Ovary (tissue), 7 donors: ENCODE measurements at regions not wholly inside any gene's neighbourhood (a gene's known extent, or its start where the extent isn't known, plus 50 kb on each side); places are given as distances from the start of the nearest gene placed in this dataset.

Experiments
- DNase-seq, 5 donors: peaks; one replicate each; pipeline ENCODE4 v3.0.0-alpha.2; 2019 to 2020
- H3K27ac ChIP-seq, 2 donors: fragments of 200-600 bp; one replicate each; pipeline versions ENCODE4 v1.5.1 to v1.8.0; 2019 to 2022
- H3K27me3 ChIP-seq: fragments of 200-600 bp; one replicate; pipeline ENCODE4 v1.8.0; 2022
- H3K36me3 ChIP-seq: fragments of 200-600 bp; sonication (generic); one replicate; pipeline ENCODE4 v1.5.1; 2019
- H3K4me1 ChIP-seq: one replicate; pipeline ENCODE4 v1.8.1; 2013; ENCODE audit warnings: mild to moderate bottlenecking, moderate library complexity; ENCODE audit not compliant: insufficient read depth
- H3K4me3 ChIP-seq: fragments of 200-600 bp; sonication (generic); one replicate; pipeline ENCODE4 v1.5.1; 2017
- H3K9me3 ChIP-seq, 2 donors: fragments of 200-600 bp in 1 of 2; sonication (generic) in 1 of 2; one replicate each; pipeline versions ENCODE4 v1.5.1 to v1.8.1; 2013 to 2019; ENCODE audit warnings: mild to moderate bottlenecking in 1 of 2, moderate library complexity in 1 of 2
- EP300 ChIP-seq: sonication (generic); formaldehyde crosslinking; IDR thresholded peaks from one replicate; pipeline ENCODE4 v1.6.1; 2017; ENCODE audit warnings: antibody characterized with exemption
- POLR2A ChIP-seq: fragments of 450-650 bp; IDR thresholded peaks from one replicate; pipeline ENCODE4 v1.6.1; 2017; ENCODE audit warnings: antibody characterized with exemption, mild to moderate bottlenecking, moderate library complexity
- WGBS, 3 donors: extraction: QIAGEN DNeasy Blood & Tissue Kit in 1 of 3; methylation state at CpG; one replicate each; pipeline versions ENCODE4 v1.1.5 to v1.1.7; 2013 to 2017; 5-methylcytosine and 5-hydroxymethylcytosine counted together
- intact Hi-C, 4 donors: fragments of 100-400 bp; cut with DNase I; formaldehyde crosslinking; loops; one replicate each; pipeline versions ENCODE4 v1.11.0 to v1.15.1; 2022 to 2023
- TF ChIP-seq, protein P1 (sequence below), 3 donors: fragments of 450-650 bp in 2 of 3; fragments of 200-600 bp in 1 of 3; IDR thresholded peaks; one replicate each; pipeline versions ENCODE4 v1.5.1 to v1.8.0; 2016 to 2022; ENCODE audit warnings: antibody characterized with exemption in 3 of 3, mild to moderate bottlenecking in 1 of 3
- donor health status: DM: no; HTN: no; CAD: no; lungs with moderate emphysema.
- donor health status: DM: no; HTN: no; CAD: no.
- donor health status: Bipolar disorder and iron deficiency.
- donor health status: DM: no; HTN: no; CAD: no.
- donor health status: DM: yes; HTN: yes; CAD: no.

DNA sequence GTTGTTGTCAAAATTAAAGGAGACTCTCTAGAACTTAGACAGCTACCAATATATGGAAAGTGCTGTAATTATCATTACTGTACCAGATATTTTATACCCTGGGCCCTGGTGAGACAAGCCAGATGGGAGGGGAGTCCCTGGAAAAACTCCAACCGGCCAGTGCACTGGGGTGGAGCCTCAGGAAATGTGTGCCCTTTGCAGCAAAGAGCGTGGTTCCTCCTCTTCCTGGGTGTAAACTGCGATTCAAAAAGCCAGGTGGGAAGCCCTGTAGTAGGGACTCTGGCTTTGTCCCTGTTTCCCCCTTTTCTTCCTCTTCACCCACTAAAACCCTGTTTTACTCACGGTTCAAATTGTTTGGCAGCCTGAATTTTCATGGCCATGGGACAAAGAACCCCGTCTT is 812.3 kb downstream of the PLA2G4A start:
- Histone ChIP-seq H3K9me3 (no peaks in the 10 kb centered on the region), H3K27me3 (no peaks in the 10 kb centered on the region), H3K4me1 (no peaks in the 10 kb centered on the region), H3K36me3 (no peaks in the 10 kb centered on the region), H3K27ac (no peak overlapping the region), H3K4me3 (no peak overlapping the region)
- TF ChIP-seq POLR2A (no peak), EP300 (no peak)
- TF ChIP-seq, protein P1, sequence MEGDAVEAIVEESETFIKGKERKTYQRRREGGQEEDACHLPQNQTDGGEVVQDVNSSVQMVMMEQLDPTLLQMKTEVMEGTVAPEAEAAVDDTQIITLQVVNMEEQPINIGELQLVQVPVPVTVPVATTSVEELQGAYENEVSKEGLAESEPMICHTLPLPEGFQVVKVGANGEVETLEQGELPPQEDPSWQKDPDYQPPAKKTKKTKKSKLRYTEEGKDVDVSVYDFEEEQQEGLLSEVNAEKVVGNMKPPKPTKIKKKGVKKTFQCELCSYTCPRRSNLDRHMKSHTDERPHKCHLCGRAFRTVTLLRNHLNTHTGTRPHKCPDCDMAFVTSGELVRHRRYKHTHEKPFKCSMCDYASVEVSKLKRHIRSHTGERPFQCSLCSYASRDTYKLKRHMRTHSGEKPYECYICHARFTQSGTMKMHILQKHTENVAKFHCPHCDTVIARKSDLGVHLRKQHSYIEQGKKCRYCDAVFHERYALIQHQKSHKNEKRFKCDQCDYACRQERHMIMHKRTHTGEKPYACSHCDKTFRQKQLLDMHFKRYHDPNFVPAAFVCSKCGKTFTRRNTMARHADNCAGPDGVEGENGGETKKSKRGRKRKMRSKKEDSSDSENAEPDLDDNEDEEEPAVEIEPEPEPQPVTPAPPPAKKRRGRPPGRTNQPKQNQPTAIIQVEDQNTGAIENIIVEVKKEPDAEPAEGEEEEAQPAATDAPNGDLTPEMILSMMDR (IDR thresholded peaks at IDR 0.05): no peak
- DNase-seq: no peak
- 93 to 95% (median 94%) methylated on average over 5 of the region's 5 CpGs for WGBS, 3 donors
- intact Hi-C loops: no loop called here

DNA sequence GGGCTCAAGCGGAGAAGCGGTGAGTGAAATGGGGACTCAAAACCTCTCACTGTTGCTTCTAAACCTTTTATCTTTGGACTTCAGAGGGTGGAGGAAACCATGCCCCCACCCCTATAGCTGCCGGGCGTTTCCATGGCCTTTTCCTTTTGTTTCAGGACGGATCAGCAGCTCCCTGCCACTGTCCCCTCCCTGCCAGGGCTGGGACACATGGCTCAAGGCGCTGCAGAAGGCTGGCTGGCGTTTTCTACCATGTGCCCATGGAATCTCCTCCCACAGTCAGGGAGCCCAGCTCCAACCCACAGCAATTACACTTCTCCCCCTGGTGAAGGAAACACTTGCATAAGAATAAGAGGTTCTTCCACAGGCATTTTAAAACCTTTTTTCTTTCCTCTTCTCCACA is 812.7 kb downstream of the PLA2G4A start:
- intact Hi-C loops: no loop called here
- Histone ChIP-seq H3K36me3 (no peaks in the 10 kb centered on the region), H3K4me3 (no peak overlapping the region), H3K27me3 (no peaks in the 10 kb centered on the region), H3K9me3 (no peaks in the 10 kb centered on the region), H3K4me1 (no peaks in the 10 kb centered on the region), H3K27ac (no peak overlapping the region)
- TF ChIP-seq EP300 (no peak), POLR2A (no peak)
- TF ChIP-seq, protein P1 (IDR thresholded peaks at IDR 0.05): no peak
- WGBS, 3 donors: 91 to 93% (median 92%) methylated on average over 7 of the region's 7 CpGs
- DNase-seq: no peak

DNA sequence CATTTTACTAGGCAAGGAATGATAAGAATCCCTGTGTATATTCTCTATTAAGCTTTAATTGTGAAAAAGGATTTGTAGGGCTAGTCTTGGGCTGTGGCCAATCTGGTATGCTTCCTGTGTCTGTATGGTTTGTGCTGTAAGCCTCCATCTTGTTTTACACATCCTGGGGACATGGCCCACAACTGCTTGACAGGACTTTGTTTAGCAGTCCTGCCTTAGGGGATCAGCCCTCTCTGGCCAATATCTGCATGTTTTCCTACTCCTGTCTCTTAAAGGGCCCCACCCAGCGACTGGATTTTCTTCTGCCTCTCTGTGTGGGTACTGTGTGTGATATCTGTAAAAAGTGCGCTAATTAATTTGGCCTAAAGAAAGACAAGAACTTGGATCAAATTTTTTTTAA is 813.2 kb downstream of the PLA2G4A start:
- Histone ChIP-seq H3K4me1 (no peaks in the 10 kb centered on the region), H3K9me3 (no peaks in the 10 kb centered on the region), H3K27me3 (no peaks in the 10 kb centered on the region), H3K36me3 (no peaks in the 10 kb centered on the region), H3K27ac (no peak overlapping the region), H3K4me3 (no peak overlapping the region)
- intact Hi-C loops: no loop called here
- 83 to 91% (median 91%) methylated on average over 2 of the region's 2 CpGs for WGBS, 3 donors
- no peak for DNase-seq
- no peak for TF ChIP-seq EP300
- no peak for TF ChIP-seq POLR2A
- TF ChIP-seq, protein P1 (IDR thresholded peaks at IDR 0.05): no peak

DNA sequence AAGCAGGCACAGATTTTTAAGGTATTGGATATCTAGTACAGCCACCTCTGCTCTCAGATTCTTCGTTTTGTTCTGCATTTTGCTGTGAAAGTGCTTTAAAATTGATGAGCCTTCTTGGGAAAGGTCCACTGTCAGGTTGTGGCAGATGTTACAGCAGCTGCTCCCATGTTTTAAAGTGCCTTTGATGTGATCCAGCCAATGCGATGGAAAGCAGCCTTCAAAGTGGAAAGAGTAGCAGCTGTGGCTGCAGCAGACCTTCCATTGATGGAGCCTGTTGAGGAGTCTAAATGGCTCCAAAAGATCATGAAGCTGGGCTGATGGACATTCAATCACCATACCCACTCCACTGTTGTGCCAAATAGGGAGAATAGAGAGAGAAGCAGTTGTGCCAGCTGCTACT is 816.9 kb downstream of the PLA2G4A start:
- Histone ChIP-seq H3K4me1 (peaks cover 3% of the 10 kb centered on the region), H3K27ac (no peak overlapping the region), H3K4me3 (no peak overlapping the region), H3K27me3 (no peaks in the 10 kb centered on the region), H3K9me3 (no peaks in the 10 kb centered on the region), H3K36me3 (no peaks in the 10 kb centered on the region)
- 55 to 65% (median 57%) methylated on average over 2 of the region's 2 CpGs for WGBS, 3 donors
- TF ChIP-seq, protein P1 (IDR thresholded peaks at IDR 0.05): no peak
- TF ChIP-seq POLR2A: no peak
- no peak for TF ChIP-seq EP300
- no peak for DNase-seq
- intact Hi-C loops: no loop called here
